Liver (tissue), 8 donors: ENCODE measurements at regions not wholly inside any gene's neighbourhood (a gene's known extent, or its start where the extent isn't known, plus 50 kb on each side); places are given as distances from the start of the nearest gene placed in this dataset.
"Not testable (repeated sequence)": the region's sequence is repeated elsewhere in the genome, so short reads cannot be mapped to it uniquely, and the experiment has no call there.

Experiments
- DNase-seq: peaks from one replicate; pipeline ENCODE4 v3.0.0-alpha.2; 2017; ENCODE audit warnings: low spot score
- H3K27ac ChIP-seq, 2 donors: one replicate each; pipeline ENCODE4 v1.7.0; 2013; ENCODE audit warnings: inconsistent platforms in 2 of 2, low read length in 2 of 2, control low read depth in 1 of 2, low read depth in 1 of 2, mild to moderate bottlenecking in 1 of 2
- H3K27me3 ChIP-seq, 4 donors: one replicate each; pipeline versions ENCODE4 v1.6.1 to v1.7.0; 2013; ENCODE audit warnings: low read length in 3 of 4, inconsistent platforms in 1 of 4, mild to moderate bottlenecking in 1 of 4, moderate library complexity in 1 of 4; ENCODE audit not compliant: control insufficient read depth in 4 of 4, insufficient read depth in 4 of 4
- H3K36me3 ChIP-seq, 4 donors: one replicate each; pipeline versions ENCODE4 v1.6.1 to v1.7.0; 2013; ENCODE audit warnings: low read length in 3 of 4, mild to moderate bottlenecking in 3 of 4, low read depth in 1 of 4, moderate library complexity in 1 of 4; ENCODE audit not compliant: control insufficient read depth in 4 of 4, insufficient read depth in 3 of 4
- H3K4me1 ChIP-seq, 4 donors: one replicate each; pipeline versions ENCODE4 v1.6.1 to v1.7.0; 2013; ENCODE audit warnings: low read length in 3 of 4, mild to moderate bottlenecking in 3 of 4, moderate library complexity in 1 of 4; ENCODE audit not compliant: control insufficient read depth in 4 of 4, insufficient read depth in 4 of 4
- H3K4me3 ChIP-seq, 3 donors: one replicate each; pipeline versions ENCODE4 v1.6.1 to v1.7.0; 2013; ENCODE audit warnings: low read length in 3 of 3, control low read depth in 1 of 3, low read depth in 1 of 3, mild to moderate bottlenecking in 1 of 3
- H3K9ac ChIP-seq, 2 donors: one replicate each; pipeline ENCODE4 v1.7.0; 2013; ENCODE audit warnings: low read length in 2 of 2, mild to moderate bottlenecking in 2 of 2, moderate library complexity in 2 of 2, control low read depth in 1 of 2, low read depth in 1 of 2
- H3K9me3 ChIP-seq, 4 donors: one replicate each; pipeline versions ENCODE4 v1.6.1 to v1.7.0; 2013; ENCODE audit warnings: low read length in 3 of 4; ENCODE audit not compliant: control insufficient read depth in 4 of 4
- ATF3 ChIP-seq: IDR thresholded peaks from 2 replicates; pipeline ENCODE4 v1.6.1; 2016; ENCODE audit warnings: antibody characterized with exemption
- CTCF ChIP-seq: fragments of 150-350 bp; IDR thresholded peaks from 2 replicates; pipeline ENCODE4 v1.5.1; 2017; ENCODE audit warnings: improper control_type of control experiment, low read depth, low read length; ENCODE audit not compliant: missing input control
- FOXA2 ChIP-seq: IDR thresholded peaks from 2 replicates; pipeline ENCODE4 v1.6.1; 2016; ENCODE audit warnings: antibody characterized with exemption
- GABPA ChIP-seq, 2 donors: IDR thresholded peaks in 1 of 2; conservative IDR thresholded peaks in 1 of 2; 2 replicates each; pipeline ENCODE4 v1.6.1; 2016; ENCODE audit warnings: antibody characterized with exemption in 2 of 2, mild to moderate bottlenecking in 1 of 2, moderate library complexity in 1 of 2
- HNF4A ChIP-seq, 2 donors: conservative IDR thresholded peaks; 2 replicates each; pipeline ENCODE4 v1.6.1; 2016; ENCODE audit warnings: antibody characterized with exemption in 2 of 2, mild to moderate bottlenecking in 2 of 2
- HNF4G ChIP-seq: IDR thresholded peaks from 2 replicates; pipeline ENCODE4 v1.6.1; 2016; ENCODE audit warnings: antibody characterized with exemption
- JUND ChIP-seq, 2 donors: IDR thresholded peaks; 2 replicates each; pipeline ENCODE4 v1.6.1; 2016; ENCODE audit warnings: antibody characterized with exemption in 2 of 2
- MAX ChIP-seq: IDR thresholded peaks from 2 replicates; pipeline ENCODE4 v1.6.1; 2016; ENCODE audit warnings: antibody characterized with exemption
- NR2F2 ChIP-seq: IDR thresholded peaks from 2 replicates; pipeline ENCODE4 v1.6.1; 2016; ENCODE audit warnings: antibody characterized with exemption
- RAD21 ChIP-seq, 2 donors: IDR thresholded peaks; 2 replicates each; pipeline ENCODE4 v1.6.1; 2016; ENCODE audit warnings: antibody characterized with exemption in 2 of 2, mild to moderate bottlenecking in 2 of 2
- REST ChIP-seq: IDR thresholded peaks from 2 replicates; pipeline ENCODE4 v1.6.1; 2016; ENCODE audit warnings: antibody characterized with exemption, mild to moderate bottlenecking
- SP1 ChIP-seq: IDR thresholded peaks from 2 replicates; pipeline ENCODE4 v1.6.1; 2018; ENCODE audit warnings: antibody characterized with exemption, mild to moderate bottlenecking
- TAF1 ChIP-seq: conservative IDR thresholded peaks from 2 replicates; pipeline ENCODE4 v1.6.1; 2016; ENCODE audit warnings: antibody characterized with exemption, mild to moderate bottlenecking
- YY1 ChIP-seq: IDR thresholded peaks from 2 replicates; pipeline ENCODE4 v1.6.1; 2016; ENCODE audit warnings: antibody characterized with exemption, mild to moderate bottlenecking
- ZBTB33 ChIP-seq: IDR thresholded peaks from 2 replicates; pipeline ENCODE4 v1.6.1; 2016; ENCODE audit warnings: antibody characterized with exemption
- WGBS: extraction: QIAGEN DNeasy Blood & Tissue Kit; methylation state at CpG from one replicate; pipeline ENCODE4 v1.1.7; 2013; 5-methylcytosine and 5-hydroxymethylcytosine counted together
- donor health status: healthy.
- donor health status: healthy.
- donor health status: healthy.
- donor health status: healthy.
- donor health status: healthy.

GRCh38 chr2:153538102-153538501 lies 59.5 kb upstream of the RPRM start:
- not testable (repeated sequence) for H3K27ac ChIP-seq, H3K9ac ChIP-seq, DNase-seq, H3K4me3 ChIP-seq, H3K4me1 ChIP-seq, H3K36me3 ChIP-seq, H3K27me3 ChIP-seq, H3K9me3 ChIP-seq
- no CpG with 5 or more reads among the region's 1 CpG for WGBS

GRCh38 chr2:153543635-153544071 lies 65.1 kb upstream of the RPRM start:
- 41% methylated on average over 5 of the region's 5 CpGs for WGBS
- Histone ChIP-seq H3K4me1 (no peaks in the 10 kb centered on the region), H3K9ac (no peak overlapping the region), H3K36me3 (no peaks in the 10 kb centered on the region), H3K27ac (no peak overlapping the region), H3K9me3 (peaks cover 0 to 5% (median 2%) of the 10 kb centered on the region in 4 donors), H3K27me3 (no peaks in the 10 kb centered on the region), H3K4me3 (no peak overlapping the region)
- DNase-seq = no peak
- TF ChIP-seq GABPA (IDR thresholded peaks at IDR 0.05 in 1 of 2, conservative IDR thresholded peaks at IDR 0.05 in 1 of 2) (no peak), CTCF (no peak), RAD21 (IDR thresholded peaks at IDR 0.05) (no peak), YY1 (no peak), NR2F2 (no peak), ATF3 (no peak), SP1 (no peak), ZBTB33 (no peak), HNF4A (conservative IDR thresholded peaks at IDR 0.05) (no peak)

- H3K4me1 ChIP-seq = no peaks in the 10 kb centered on the region
- H3K36me3 ChIP-seq = no peaks in the 10 kb centered on the region
- peaks cover 0 to 4% (median 0%) of the 10 kb centered on the region in 4 donors for H3K27me3 ChIP-seq
- DNase-seq = no peak
- no peak overlapping the region for H3K27ac ChIP-seq
- H3K9me3 ChIP-seq = no peaks in the 10 kb centered on the region
- H3K4me3 ChIP-seq = no peak overlapping the region
- WGBS = 84% methylated on average over 2 of the region's 2 CpGs
- H3K9ac ChIP-seq = no peak overlapping the region
- TF ChIP-seq FOXA2 (no peak), YY1 (no peak), REST (no peak), ZBTB33 (no peak), MAX (no peak), NR2F2 (no peak), ATF3 (no peak), HNF4G (no peak), RAD21 (IDR thresholded peaks at IDR 0.05) (no peak), SP1 (no peak), JUND (IDR thresholded peaks at IDR 0.05) (no peak), TAF1 (no peak), GABPA (IDR thresholded peaks at IDR 0.05 in 1 of 2, conservative IDR thresholded peaks at IDR 0.05 in 1 of 2) (no peak)
Measured at GRCh38 chr2:153546358-153546757, 67.8 kb upstream of the RPRM start.
